ENCODE measurements at regions not wholly inside any gene's neighbourhood (a gene's known extent, or its start where the extent isn't known, plus 50 kb on each side); places are given as distances from the start of the nearest gene placed in this dataset.

DNA sequence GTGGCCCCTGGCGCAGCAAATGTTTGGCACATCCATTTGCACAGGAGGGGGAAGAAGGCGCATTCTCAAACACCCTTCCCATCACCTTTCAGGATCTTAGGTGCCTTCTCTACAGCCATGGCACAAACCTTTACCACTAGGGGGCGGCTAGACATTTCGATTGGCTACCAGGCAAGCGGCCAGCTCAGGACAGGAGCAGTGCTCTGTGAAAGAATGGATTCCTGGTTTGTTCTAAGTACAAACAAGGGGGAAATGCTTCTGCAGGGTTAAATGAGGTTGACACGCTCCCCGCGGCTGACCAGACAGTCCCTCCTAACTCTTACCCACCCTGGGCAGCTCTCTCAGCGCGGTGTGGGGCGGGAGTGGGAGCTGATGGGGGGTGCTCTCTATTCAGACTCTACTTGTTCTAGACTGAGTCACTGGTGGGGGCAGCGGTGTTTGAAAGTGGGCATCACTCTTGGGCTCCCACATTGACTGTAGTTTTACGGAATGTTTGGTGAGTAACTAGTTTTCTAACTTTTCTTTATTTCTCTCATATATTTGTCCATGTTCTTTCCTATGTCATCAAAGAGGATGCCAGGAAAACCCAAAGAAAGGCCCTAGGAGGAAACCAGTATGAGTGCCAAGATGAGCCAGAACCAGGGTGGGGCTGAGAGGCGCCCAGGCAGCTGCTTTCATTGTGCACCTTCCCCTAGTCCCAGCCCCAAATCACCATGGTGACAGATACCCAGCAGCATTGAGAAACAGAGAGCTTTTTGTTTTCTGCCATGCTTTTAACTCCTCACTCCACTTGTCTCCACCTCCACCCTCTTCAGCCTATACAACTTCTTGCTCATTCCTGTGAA is 61.4 kb upstream of the GPR158 start:
- DNase-seq (ENCODE audit: low read depth in 2 of 2): peak in 1 of 2 donors; percentile 9

GRCh38 chr10:25114036-25114411 is 60.8 kb upstream of the GPR158 start:
- DNase-seq (ENCODE audit: low read depth in 2 of 2): no peak

DNA sequence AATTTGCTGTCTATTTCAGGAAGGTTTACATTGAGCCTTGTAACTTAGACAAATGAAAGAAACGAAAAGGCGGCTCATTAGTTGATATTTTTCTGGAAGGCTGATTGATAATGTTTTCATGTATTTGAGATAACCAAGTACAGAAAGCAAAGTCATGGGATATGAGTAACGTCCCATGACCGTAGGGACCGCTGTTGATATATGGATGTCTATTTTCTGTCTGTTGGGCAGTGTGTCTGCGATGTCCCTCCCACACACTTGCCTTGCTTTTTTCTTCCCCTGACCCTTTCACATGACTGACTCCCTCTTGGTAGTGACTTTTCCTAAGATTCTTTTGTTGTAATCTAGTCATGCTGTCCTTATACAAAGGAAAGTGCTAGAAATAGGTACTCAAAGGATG is 57.0 kb upstream of the GPR158 start:
- DNase-seq (ENCODE audit: low read depth in 2 of 2): no peak

DNA sequence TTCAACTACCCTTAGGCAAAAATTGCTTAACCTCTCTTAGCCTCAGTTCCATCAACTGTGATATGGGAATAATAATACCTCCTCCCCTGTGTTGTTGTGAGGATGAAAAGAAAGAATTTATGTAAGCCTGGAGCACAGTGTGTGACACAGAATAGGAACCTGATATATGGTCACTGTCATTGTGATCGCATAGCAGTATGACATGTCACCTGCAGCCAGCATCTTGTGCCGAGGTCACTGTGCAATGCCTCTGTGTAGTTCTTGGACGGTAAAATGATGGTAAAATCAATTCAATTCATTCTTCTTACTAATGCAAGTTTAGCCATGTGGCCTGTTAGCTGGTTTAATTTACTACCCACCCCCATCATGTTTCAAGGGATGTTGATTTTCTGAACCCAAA is 54.6 kb upstream of the GPR158 start:
- DNase-seq (ENCODE audit: low read depth in 2 of 2): no peak
